HCT116 (cell line): ENCODE measurements at regions not wholly inside any gene's neighbourhood (a gene's known extent, or its start where the extent isn't known, plus 50 kb on each side); places are given as distances from the start of the nearest gene placed in this dataset.

Source experiments
- ATAC-seq: fragments of 200-7000 bp; cut with Tn5 transposase; 2 replicates; pipeline ENCODE4 v1.9.1; 2020; ENCODE audit warnings: mild to moderate bottlenecking, moderate library complexity
- BruUV-seq: library from RNA; stranded (reverse); fragments of 400-500 nt; replicated peaks from 2 replicates; lab custom pipeline; 2021; lab: Mats Ljungman, UMichigan
- CTCF ChIA-PET: fragments of 300-600 bp; sonication (Branson Sonifier 250); formaldehyde crosslinking; loops from one replicate; lab custom pipeline; 2021; ENCODE audit warnings: antibody characterized with exemption; lab: Charles Lee
- POLR2A ChIA-PET: fragments of 300-600, 350-600 bp; sonication (Branson Sonifier 250); formaldehyde crosslinking; loops from one replicate; lab custom pipeline; 2021; ENCODE audit warnings: antibody characterized with exemption; lab: Charles Lee
- RAD21 ChIA-PET, 2 experiments: fragments of 300-600 bp; sonication (Branson Sonifier 250); formaldehyde crosslinking; loops; one replicate each; lab custom pipeline; 2023; ENCODE audit warnings: low total read pairs in 2 of 2; ENCODE audit not compliant: uncharacterized antibody in 2 of 2, unreplicated experiment in 2 of 2, low non-redundant PET in 1 of 2; lab: Charles Lee
- DNase-seq: peaks from one replicate; pipeline ENCODE4 v3.0.0-alpha.2; 2010; ENCODE audit warnings: low read depth, low spot score
- H2AFZ ChIP-seq: fragments of 200-600 bp; shearing (Covaris generic), sonication (generic); 2 replicates; pipeline ENCODE4 v1.6.1; 2017; ENCODE audit warnings: low read depth, mixed run types, mixed read lengths, antibody characterized with exemption, low read length; ENCODE audit not compliant: poor library complexity, severe bottlenecking
- H3K27ac ChIP-seq: 2 replicates; pipeline ENCODE4 v1.5.1; 2012; ENCODE audit warnings: low read depth, low read length
- H3K27me3 ChIP-seq: fragments of 200-600 bp; sonication (generic); 2 replicates; pipeline ENCODE4 v1.6.1; 2016; ENCODE audit warnings: mixed run types, low read length, mixed read lengths; ENCODE audit not compliant: insufficient read depth
- H3K36me3 ChIP-seq, 2 experiments: fragments of 200-500 bp in 1 of 2; fragments of 200-600 bp in 1 of 2; sonication (Bioruptor generic) in 1 of 2; sonication (generic) in 1 of 2; 2 replicates each; pipeline versions ENCODE4 v1.5.1 to v1.6.1; 2014 to 2016; ENCODE audit warnings: low read length in 2 of 2, inconsistent platforms in 1 of 2, mixed read lengths in 1 of 2, mixed run types in 1 of 2; ENCODE audit not compliant: insufficient read depth in 2 of 2, control insufficient read depth in 1 of 2
- H3K4me1 ChIP-seq, 2 experiments: fragments of 200-600 bp in 1 of 2; sonication (generic) in 1 of 2; 2 replicates each; pipeline versions ENCODE4 v1.5.1 to v1.6.1; 2012 to 2017; ENCODE audit warnings: low read length in 2 of 2, inconsistent platforms in 1 of 2, mild to moderate bottlenecking in 1 of 2, mixed read lengths in 1 of 2, mixed run types in 1 of 2, moderate library complexity in 1 of 2; ENCODE audit not compliant: insufficient read depth in 2 of 2, control insufficient read depth in 1 of 2
- H3K4me2 ChIP-seq: fragments of 200-600 bp; sonication (generic); 2 replicates; pipeline ENCODE4 v1.6.1; 2017; ENCODE audit warnings: mixed run types, low read length, mixed read lengths
- H3K4me3 ChIP-seq, 2 experiments: fragments of 200-600 bp in 1 of 2; sonication (generic) in 1 of 2; replicated peaks in 1 of 2; 2 replicates each; pipeline ENCODE4 v1.5.1; 2011 to 2016; ENCODE audit warnings: low read length in 2 of 2, control low read depth in 1 of 2, low read depth in 1 of 2, mild to moderate bottlenecking in 1 of 2, mixed read lengths in 1 of 2, mixed run types in 1 of 2
- H3K79me2 ChIP-seq: fragments of 200-600 bp; sonication (generic); 2 replicates; pipeline ENCODE4 v1.6.1; 2017; ENCODE audit warnings: mild to moderate bottlenecking, mixed run types, low read length, moderate library complexity, mixed read lengths; ENCODE audit not compliant: insufficient read depth
- H3K9ac ChIP-seq: fragments of 200-600 bp; sonication (generic); 2 replicates; pipeline ENCODE4 v1.6.1; 2016; ENCODE audit warnings: low read length, mixed read lengths
- H3K9me2 ChIP-seq: fragments of 200-600 bp; sonication (generic), shearing (Covaris generic); 2 replicates; pipeline ENCODE4 v1.6.1; 2017; ENCODE audit warnings: mixed run types, mild to moderate bottlenecking, moderate library complexity; ENCODE audit not compliant: insufficient read depth
- H3K9me3 ChIP-seq, 2 experiments: fragments of 200-500 bp in 1 of 2; fragments of 200-600 bp in 1 of 2; sonication (Bioruptor generic) in 1 of 2; sonication (generic) in 1 of 2; 2 replicates each; pipeline ENCODE4 v1.6.1; 2014 to 2017; ENCODE audit warnings: low read length in 2 of 2, mixed read lengths in 2 of 2, inconsistent platforms in 1 of 2, low read depth in 1 of 2, mild to moderate bottlenecking in 1 of 2, mixed run types in 1 of 2, moderate library complexity in 1 of 2; ENCODE audit not compliant: control insufficient read depth in 1 of 2, insufficient read depth in 1 of 2
- H4K20me1 ChIP-seq: fragments of 200-600 bp; sonication (generic), shearing (Covaris generic); 2 replicates; pipeline ENCODE4 v1.6.1; 2017; ENCODE audit warnings: mixed run types, mild to moderate bottlenecking, moderate library complexity; ENCODE audit not compliant: insufficient read depth
- EZH2 ChIP-seq: fragments of 200-600 bp; sonication (generic); IDR thresholded peaks from 2 replicates; pipeline ENCODE4 v1.6.1; 2017; ENCODE audit warnings: antibody characterized with exemption, mixed run types
- POLR2A ChIP-seq: IDR thresholded peaks from 2 replicates; pipeline ENCODE4 v1.7.0; 2011; ENCODE audit warnings: borderline replicate concordance; ENCODE audit not compliant: insufficient read depth, insufficient read length; ENCODE audit errors: extremely low read depth
- POLR2AphosphoS5 ChIP-seq: IDR thresholded peaks from 2 replicates; pipeline ENCODE4 v1.6.1; 2011; ENCODE audit warnings: mild to moderate bottlenecking, low read depth, low read length, moderate library complexity
- RAD21 ChIP-seq: IDR thresholded peaks from 2 replicates; pipeline ENCODE4 v1.6.1; 2012; ENCODE audit warnings: low read depth, mild to moderate bottlenecking
- SP1 ChIP-seq: IDR thresholded peaks from 2 replicates; pipeline ENCODE4 v1.6.1; 2012; ENCODE audit warnings: low read depth
- SRF ChIP-seq: IDR thresholded peaks from 2 replicates; pipeline ENCODE4 v1.6.1; 2012; ENCODE audit warnings: low read depth
- YY1 ChIP-seq: IDR thresholded peaks from 2 replicates; pipeline ENCODE4 v1.6.1; 2011; ENCODE audit warnings: low read length, low read depth, moderate library complexity, mild to moderate bottlenecking; ENCODE audit not compliant: insufficient replicate concordance; ENCODE audit errors: extremely low read depth
- intact Hi-C: fragments of 100-400 bp; cut with micrococcal nuclease; formaldehyde crosslinking; loops from 2 replicates; pipeline ENCODE4 v1.10.0; 2022
- TF ChIP-seq, protein P1 (sequence below): IDR thresholded peaks from 2 replicates; pipeline ENCODE4 v1.6.1; 2012; ENCODE audit warnings: low read depth
- TF ChIP-seq, protein P2 (sequence below), 3 experiments: fragments of 200-600 bp in 1 of 3; sonication (generic) in 1 of 3; IDR thresholded peaks in 2 of 3; conservative IDR thresholded peaks in 1 of 3; 2 replicates each; pipeline ENCODE4 v1.5.1; 2012 to 2017; ENCODE audit warnings: low read depth in 2 of 3, low read length in 2 of 3, antibody characterized with exemption in 1 of 3, borderline replicate concordance in 1 of 3, control low read depth in 1 of 3, mild to moderate bottlenecking in 1 of 3, mixed read lengths in 1 of 3, mixed run types in 1 of 3, moderate library complexity in 1 of 3; ENCODE audit not compliant: insufficient read depth in 1 of 3
- TF ChIP-seq, protein P3 (sequence below): IDR thresholded peaks from 2 replicates; pipeline ENCODE4 v1.6.1; 2011; ENCODE audit warnings: mild to moderate bottlenecking, low read length, moderate library complexity; ENCODE audit not compliant: insufficient replicate concordance; ENCODE audit errors: extremely low read depth

DNA sequence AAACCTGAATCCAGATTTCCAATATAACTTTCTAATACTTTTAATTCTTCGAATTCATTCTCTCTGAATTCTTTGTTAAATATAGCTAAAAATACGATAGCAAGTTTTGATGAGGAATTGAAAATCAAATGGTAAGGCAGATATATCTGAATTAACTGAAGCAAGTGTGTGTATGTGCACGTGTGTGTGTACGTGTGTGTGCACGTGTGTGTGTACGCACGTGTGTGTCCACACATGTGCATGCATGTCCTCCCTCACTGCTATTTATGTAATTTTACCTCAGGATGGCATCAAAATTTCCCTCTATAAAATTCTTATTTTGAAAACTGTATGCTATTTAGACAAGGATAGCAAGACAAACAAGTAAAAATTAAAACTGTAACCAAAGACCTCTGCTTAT, 961.3 kb upstream of the CNTN5 start:
- Histone ChIP-seq H3K9me3 (peaks cover 5% of the 10 kb centered on the region in 2 experiments; a peak in 2 of 4 replicates), H3K4me3 (no peak overlapping the region), H3K9ac (no peak overlapping the region), H3K27me3 (no peaks in the 10 kb centered on the region), H3K36me3 (no peaks in the 10 kb centered on the region), H3K27ac (no peak overlapping the region), H3K4me1 (no peaks in the 10 kb centered on the region), H4K20me1 (no peaks in the 10 kb centered on the region), H3K4me2 (no peak overlapping the region), H2AFZ (no peak overlapping the region), H3K79me2 (no peaks in the 10 kb centered on the region), H3K9me2 (no peaks in the 10 kb centered on the region)
- POLR2A ChIA-PET = no interaction called here
- RAD21 ChIA-PET = no interaction called here
- intact Hi-C loops = no loop called here
- ATAC-seq = no peak
- CTCF ChIA-PET = no interaction called here
- no peak for DNase-seq
- BruUV-seq = no TSS peak
- TF ChIP-seq RAD21 (no peak), POLR2A (no peak), POLR2AphosphoS5 (no peak), YY1 (no peak), SRF (no peak), SP1 (no peak), EZH2 (no peak)
- TF ChIP-seq, protein P1, sequence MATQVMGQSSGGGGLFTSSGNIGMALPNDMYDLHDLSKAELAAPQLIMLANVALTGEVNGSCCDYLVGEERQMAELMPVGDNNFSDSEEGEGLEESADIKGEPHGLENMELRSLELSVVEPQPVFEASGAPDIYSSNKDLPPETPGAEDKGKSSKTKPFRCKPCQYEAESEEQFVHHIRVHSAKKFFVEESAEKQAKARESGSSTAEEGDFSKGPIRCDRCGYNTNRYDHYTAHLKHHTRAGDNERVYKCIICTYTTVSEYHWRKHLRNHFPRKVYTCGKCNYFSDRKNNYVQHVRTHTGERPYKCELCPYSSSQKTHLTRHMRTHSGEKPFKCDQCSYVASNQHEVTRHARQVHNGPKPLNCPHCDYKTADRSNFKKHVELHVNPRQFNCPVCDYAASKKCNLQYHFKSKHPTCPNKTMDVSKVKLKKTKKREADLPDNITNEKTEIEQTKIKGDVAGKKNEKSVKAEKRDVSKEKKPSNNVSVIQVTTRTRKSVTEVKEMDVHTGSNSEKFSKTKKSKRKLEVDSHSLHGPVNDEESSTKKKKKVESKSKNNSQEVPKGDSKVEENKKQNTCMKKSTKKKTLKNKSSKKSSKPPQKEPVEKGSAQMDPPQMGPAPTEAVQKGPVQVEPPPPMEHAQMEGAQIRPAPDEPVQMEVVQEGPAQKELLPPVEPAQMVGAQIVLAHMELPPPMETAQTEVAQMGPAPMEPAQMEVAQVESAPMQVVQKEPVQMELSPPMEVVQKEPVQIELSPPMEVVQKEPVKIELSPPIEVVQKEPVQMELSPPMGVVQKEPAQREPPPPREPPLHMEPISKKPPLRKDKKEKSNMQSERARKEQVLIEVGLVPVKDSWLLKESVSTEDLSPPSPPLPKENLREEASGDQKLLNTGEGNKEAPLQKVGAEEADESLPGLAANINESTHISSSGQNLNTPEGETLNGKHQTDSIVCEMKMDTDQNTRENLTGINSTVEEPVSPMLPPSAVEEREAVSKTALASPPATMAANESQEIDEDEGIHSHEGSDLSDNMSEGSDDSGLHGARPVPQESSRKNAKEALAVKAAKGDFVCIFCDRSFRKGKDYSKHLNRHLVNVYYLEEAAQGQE = no peak
- TF ChIP-seq, protein P2, sequence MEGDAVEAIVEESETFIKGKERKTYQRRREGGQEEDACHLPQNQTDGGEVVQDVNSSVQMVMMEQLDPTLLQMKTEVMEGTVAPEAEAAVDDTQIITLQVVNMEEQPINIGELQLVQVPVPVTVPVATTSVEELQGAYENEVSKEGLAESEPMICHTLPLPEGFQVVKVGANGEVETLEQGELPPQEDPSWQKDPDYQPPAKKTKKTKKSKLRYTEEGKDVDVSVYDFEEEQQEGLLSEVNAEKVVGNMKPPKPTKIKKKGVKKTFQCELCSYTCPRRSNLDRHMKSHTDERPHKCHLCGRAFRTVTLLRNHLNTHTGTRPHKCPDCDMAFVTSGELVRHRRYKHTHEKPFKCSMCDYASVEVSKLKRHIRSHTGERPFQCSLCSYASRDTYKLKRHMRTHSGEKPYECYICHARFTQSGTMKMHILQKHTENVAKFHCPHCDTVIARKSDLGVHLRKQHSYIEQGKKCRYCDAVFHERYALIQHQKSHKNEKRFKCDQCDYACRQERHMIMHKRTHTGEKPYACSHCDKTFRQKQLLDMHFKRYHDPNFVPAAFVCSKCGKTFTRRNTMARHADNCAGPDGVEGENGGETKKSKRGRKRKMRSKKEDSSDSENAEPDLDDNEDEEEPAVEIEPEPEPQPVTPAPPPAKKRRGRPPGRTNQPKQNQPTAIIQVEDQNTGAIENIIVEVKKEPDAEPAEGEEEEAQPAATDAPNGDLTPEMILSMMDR (IDR thresholded peaks at IDR 0.05 in 2 of 3, conservative IDR thresholded peaks at IDR 0.05 in 1 of 3; ENCODE audit: borderline replicate concordance in 1 of 3, insufficient read depth in 1 of 3, low read depth in 2 of 3, low read length in 2 of 3) = no peak
- TF ChIP-seq, protein P3, sequence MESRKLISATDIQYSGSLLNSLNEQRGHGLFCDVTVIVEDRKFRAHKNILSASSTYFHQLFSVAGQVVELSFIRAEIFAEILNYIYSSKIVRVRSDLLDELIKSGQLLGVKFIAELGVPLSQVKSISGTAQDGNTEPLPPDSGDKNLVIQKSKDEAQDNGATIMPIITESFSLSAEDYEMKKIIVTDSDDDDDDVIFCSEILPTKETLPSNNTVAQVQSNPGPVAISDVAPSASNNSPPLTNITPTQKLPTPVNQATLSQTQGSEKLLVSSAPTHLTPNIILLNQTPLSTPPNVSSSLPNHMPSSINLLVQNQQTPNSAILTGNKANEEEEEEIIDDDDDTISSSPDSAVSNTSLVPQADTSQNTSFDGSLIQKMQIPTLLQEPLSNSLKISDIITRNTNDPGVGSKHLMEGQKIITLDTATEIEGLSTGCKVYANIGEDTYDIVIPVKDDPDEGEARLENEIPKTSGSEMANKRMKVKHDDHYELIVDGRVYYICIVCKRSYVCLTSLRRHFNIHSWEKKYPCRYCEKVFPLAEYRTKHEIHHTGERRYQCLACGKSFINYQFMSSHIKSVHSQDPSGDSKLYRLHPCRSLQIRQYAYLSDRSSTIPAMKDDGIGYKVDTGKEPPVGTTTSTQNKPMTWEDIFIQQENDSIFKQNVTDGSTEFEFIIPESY = no peak
- TF ChIP-seq, all 23 proteins: peak for 0
